H9 (cell line): ENCODE measurements at regions not wholly inside any gene's neighbourhood (a gene's known extent, or its start where the extent isn't known, plus 50 kb on each side); places are given as distances from the start of the nearest gene placed in this dataset.
A peak's percentile ranks its signal among the peaks of the same experiment; 100 is the strongest.

Source experiments
- DNase-seq: peaks from one replicate; pipeline ENCODE4 v3.0.0-alpha.2; 2017
- H2AFZ ChIP-seq: one replicate; pipeline ENCODE4 v1.6.1; 2013; ENCODE audit warnings: mild to moderate bottlenecking, low read length, control low read depth, moderate library complexity
- H2AK5ac ChIP-seq: 2 replicates; pipeline ENCODE4 v1.6.1; 2013; ENCODE audit warnings: low read length, control low read depth, mixed read lengths; ENCODE audit not compliant: insufficient read length
- H2BK120ac ChIP-seq: one replicate; pipeline ENCODE4 v1.6.1; 2013; ENCODE audit warnings: low read depth, mild to moderate bottlenecking, low read length, control low read depth, inconsistent platforms; ENCODE audit not compliant: poor library complexity, severe bottlenecking
- H2BK12ac ChIP-seq: 2 replicates; pipeline ENCODE4 v1.6.1; 2013; ENCODE audit warnings: low read length, control low read depth, mixed read lengths, low read depth; ENCODE audit not compliant: insufficient read length
- H2BK15ac ChIP-seq: 2 replicates; pipeline ENCODE4 v1.6.1; 2013; ENCODE audit warnings: low read depth, low read length, control low read depth
- H2BK20ac ChIP-seq: one replicate; pipeline ENCODE4 v1.6.1; 2013; ENCODE audit warnings: low read depth, mild to moderate bottlenecking, low read length, control low read depth, inconsistent platforms; ENCODE audit not compliant: poor library complexity, severe bottlenecking
- H2BK5ac ChIP-seq: 2 replicates; pipeline ENCODE4 v1.6.1; 2013; ENCODE audit warnings: low read length, control low read depth, mixed read lengths; ENCODE audit not compliant: insufficient read length
- H3K14ac ChIP-seq: 2 replicates; pipeline ENCODE4 v1.6.1; 2013; ENCODE audit warnings: low read length, control low read depth; ENCODE audit not compliant: insufficient read depth
- H3K18ac ChIP-seq: 2 replicates; pipeline ENCODE4 v1.6.1; 2013; ENCODE audit warnings: low read depth, mild to moderate bottlenecking, mixed read lengths, low read length, control low read depth; ENCODE audit not compliant: insufficient read length
- H3K23ac ChIP-seq: 2 replicates; pipeline ENCODE4 v1.6.1; 2013; ENCODE audit warnings: low read length, control low read depth, mixed read lengths, low read depth; ENCODE audit not compliant: insufficient read length
- H3K23me2 ChIP-seq: 2 replicates; pipeline ENCODE4 v1.6.1; 2013; ENCODE audit warnings: low read depth, mild to moderate bottlenecking, mixed read lengths, low read length, control low read depth; ENCODE audit not compliant: insufficient read length, poor library complexity, severe bottlenecking
- H3K27ac ChIP-seq: 2 replicates; pipeline ENCODE4 v1.5.1; 2013; ENCODE audit warnings: low read length, control low read depth, mixed read lengths, low read depth; ENCODE audit not compliant: insufficient read length
- H3K27me3 ChIP-seq: 2 replicates; pipeline ENCODE4 v1.6.1; 2013; ENCODE audit warnings: low read length, control low read depth, inconsistent platforms; ENCODE audit not compliant: insufficient read depth
- H3K4ac ChIP-seq: 2 replicates; pipeline ENCODE4 v1.6.1; 2013; ENCODE audit warnings: low read depth, mild to moderate bottlenecking, control low read depth, inconsistent platforms, low read length, moderate library complexity
- H3K4me1 ChIP-seq: 2 replicates; pipeline ENCODE4 v1.6.1; 2013; ENCODE audit warnings: low read length, control low read depth, inconsistent platforms; ENCODE audit not compliant: insufficient read depth
- H3K4me2 ChIP-seq: 2 replicates; pipeline ENCODE4 v1.6.1; 2013; ENCODE audit warnings: low read length, control low read depth, mixed read lengths; ENCODE audit not compliant: insufficient read length, insufficient read depth
- H3K56ac ChIP-seq: 2 replicates; pipeline ENCODE4 v1.6.1; 2013; ENCODE audit warnings: low read depth, mild to moderate bottlenecking, mixed read lengths, low read length, control low read depth; ENCODE audit not compliant: insufficient read length
- H3K79me1 ChIP-seq: 2 replicates; pipeline ENCODE4 v1.6.1; 2013; ENCODE audit warnings: low read depth, mild to moderate bottlenecking, moderate library complexity, low read length, control low read depth, inconsistent platforms; ENCODE audit not compliant: insufficient read depth, poor library complexity, severe bottlenecking
- H3K79me2 ChIP-seq: 2 replicates; pipeline ENCODE4 v1.6.1; 2013; ENCODE audit warnings: low read length, control low read depth, inconsistent platforms; ENCODE audit not compliant: insufficient read depth
- H3K9ac ChIP-seq: 2 replicates; pipeline ENCODE4 v1.6.1; 2013; ENCODE audit warnings: low read length, control low read depth, mixed read lengths; ENCODE audit not compliant: insufficient read length; ENCODE audit errors: extremely low read depth
- H3K9me3 ChIP-seq: one replicate; pipeline ENCODE4 v1.6.1; 2013; ENCODE audit warnings: low read depth, low read length, inconsistent platforms; ENCODE audit not compliant: control insufficient read depth
- H3T11ph ChIP-seq: one replicate; pipeline ENCODE4 v1.6.1; 2013; ENCODE audit warnings: mild to moderate bottlenecking, low read length, control low read depth, inconsistent platforms
- H4K20me1 ChIP-seq: one replicate; pipeline ENCODE4 v1.6.1; 2013; ENCODE audit not compliant: control insufficient read depth, insufficient read length, insufficient read depth
- H4K5ac ChIP-seq: 2 replicates; pipeline ENCODE4 v1.6.1; 2013; ENCODE audit warnings: low read depth, mild to moderate bottlenecking, mixed read lengths, low read length, control low read depth; ENCODE audit not compliant: insufficient read length
- H4K8ac ChIP-seq: replicated peaks from 2 replicates; pipeline ENCODE4 v1.6.1; 2013; ENCODE audit warnings: low read length, control low read depth, mixed read lengths, low read depth; ENCODE audit not compliant: insufficient read length
- H4K91ac ChIP-seq: 2 replicates; pipeline ENCODE4 v1.6.1; 2013; ENCODE audit warnings: low read depth, mild to moderate bottlenecking, moderate library complexity, mixed read lengths, low read length, control low read depth; ENCODE audit not compliant: insufficient read length
- H3K27ac Mint-ChIP-seq, 3 experiments: 2 replicates in 2 of 3; 3 replicates in 1 of 3; pipeline ENCODE4 v1.8.0; 2020 to 2021; ENCODE audit warnings: mixed read lengths in 3 of 3, mild to moderate bottlenecking in 1 of 3, moderate library complexity in 1 of 3
- H3K27me3 Mint-ChIP-seq: 2 replicates; pipeline ENCODE4 v1.8.0; 2021; ENCODE audit warnings: low read depth, mild to moderate bottlenecking, moderate library complexity, mixed read lengths
- H3K36me3 Mint-ChIP-seq, 3 experiments: 2 replicates in 2 of 3; 3 replicates in 1 of 3; pipeline ENCODE4 v1.8.0; 2020 to 2021; ENCODE audit warnings: low read depth in 3 of 3, mixed read lengths in 3 of 3; ENCODE audit not compliant: insufficient read depth in 1 of 3
- H3K4me1 Mint-ChIP-seq, 2 experiments: 2 replicates each; pipeline ENCODE4 v1.8.0; 2020; ENCODE audit warnings: mixed read lengths in 2 of 2
- H3K4me3 Mint-ChIP-seq, 2 experiments: 2 replicates in 1 of 2; 3 replicates in 1 of 2; pipeline ENCODE4 v1.8.0; 2020 to 2021; ENCODE audit warnings: mild to moderate bottlenecking in 2 of 2, mixed read lengths in 2 of 2, moderate library complexity in 1 of 2
- H3K9me3 Mint-ChIP-seq, 2 experiments: 2 replicates in 1 of 2; 3 replicates in 1 of 2; pipeline ENCODE4 v1.8.0; 2020; ENCODE audit warnings: mild to moderate bottlenecking in 2 of 2, mixed read lengths in 2 of 2, moderate library complexity in 1 of 2
- CTCF ChIP-seq: fragments of 200-600 bp; sonication (generic); conservative IDR thresholded peaks from 3 replicates; pipeline ENCODE4 v1.8.0; 2021; ENCODE audit warnings: antibody characterized with exemption, mild to moderate bottlenecking
- WGBS: extraction: QIAGEN DNeasy Blood & Tissue Kit; methylation state at CpG from one replicate; pipeline ENCODE4 v1.1.7; 2013; ENCODE audit warnings: missing lambda C conversion rate, low lambda C conversion rate, mixed read lengths; ENCODE audit not compliant: insufficient read length; ENCODE audit errors: extremely low coverage; 5-methylcytosine and 5-hydroxymethylcytosine counted together

- no peak for DNase-seq
- Histone ChIP-seq H2AFZ (no peak overlapping the region), H4K91ac (no peak overlapping the region), H3K14ac (no peak overlapping the region), H3K23me2 (no peaks in the 10 kb centered on the region), H2BK12ac (no peak overlapping the region), H3K27ac (no peak overlapping the region), H4K5ac (no peak overlapping the region), H2BK20ac (no peak overlapping the region), H2BK15ac (no peak overlapping the region), H3K23ac (no peak overlapping the region), H2BK120ac (no peak overlapping the region), H2AK5ac (no peak overlapping the region), H3K56ac (no peak overlapping the region), H3T11ph (no peak overlapping the region), H2BK5ac (no peak overlapping the region), H4K8ac (no peak overlapping the region), H3K9me3 (no peaks in the 10 kb centered on the region), H3K9ac (no peak overlapping the region), H3K4me2 (no peak overlapping the region), H3K27me3 (no peaks in the 10 kb centered on the region), H3K79me2 (no peaks in the 10 kb centered on the region), H4K20me1 (no peaks in the 10 kb centered on the region), H3K4me1 (no peaks in the 10 kb centered on the region), H3K79me1 (no peaks in the 10 kb centered on the region), H3K18ac (no peak overlapping the region), H3K4ac (no peak overlapping the region)
- no peak overlapping the region for H3K4me3 Mint-ChIP-seq
- H3K27me3 Mint-ChIP-seq: no peaks in the 10 kb centered on the region
- peaks cover 0 to 4% of the 10 kb centered on the region in 2 experiments; a peak in 2 of 4 replicates for H3K4me1 Mint-ChIP-seq
- no peaks in the 10 kb centered on the region for H3K36me3 Mint-ChIP-seq
- H3K27ac Mint-ChIP-seq: no peak overlapping the region
- peak; percentile 57; the same call in 2 of the 3 replicates for TF ChIP-seq CTCF
- no CpG with 5 or more reads among the region's 1 CpG for WGBS
- H3K9me3 Mint-ChIP-seq: no peaks in the 10 kb centered on the region
These were observed 835.3 kb upstream of the EPHA7 start for GRCh38 chr6:94254689-94255088.
